ENCODE measurements at regions not wholly inside any gene's neighbourhood (a gene's known extent, or its start where the extent isn't known, plus 50 kb on each side); places are given as distances from the start of the nearest gene placed in this dataset.
A peak's percentile ranks its signal among the peaks of the same experiment; 100 is the strongest.

DNA sequence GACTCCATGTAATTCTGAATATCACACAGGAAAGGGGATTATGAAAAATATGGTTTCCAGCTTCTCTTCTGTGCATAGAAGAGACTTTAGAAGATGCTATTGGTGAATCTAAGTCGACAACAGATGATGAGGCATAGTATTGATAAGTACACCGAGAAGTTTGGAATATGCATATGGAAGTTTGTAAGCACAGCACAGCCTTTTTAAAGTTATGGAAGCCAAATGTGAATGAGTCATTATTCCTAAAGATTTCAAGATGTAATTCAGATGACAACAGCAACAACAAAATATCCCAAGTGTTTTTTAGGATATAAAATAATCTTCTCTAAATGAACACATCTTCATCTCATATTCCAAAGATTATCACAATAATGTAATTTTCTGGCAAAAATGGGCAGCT lies 1723.3 kb downstream of the EFNA5 start:
- TF ChIP-seq, protein P1, sequence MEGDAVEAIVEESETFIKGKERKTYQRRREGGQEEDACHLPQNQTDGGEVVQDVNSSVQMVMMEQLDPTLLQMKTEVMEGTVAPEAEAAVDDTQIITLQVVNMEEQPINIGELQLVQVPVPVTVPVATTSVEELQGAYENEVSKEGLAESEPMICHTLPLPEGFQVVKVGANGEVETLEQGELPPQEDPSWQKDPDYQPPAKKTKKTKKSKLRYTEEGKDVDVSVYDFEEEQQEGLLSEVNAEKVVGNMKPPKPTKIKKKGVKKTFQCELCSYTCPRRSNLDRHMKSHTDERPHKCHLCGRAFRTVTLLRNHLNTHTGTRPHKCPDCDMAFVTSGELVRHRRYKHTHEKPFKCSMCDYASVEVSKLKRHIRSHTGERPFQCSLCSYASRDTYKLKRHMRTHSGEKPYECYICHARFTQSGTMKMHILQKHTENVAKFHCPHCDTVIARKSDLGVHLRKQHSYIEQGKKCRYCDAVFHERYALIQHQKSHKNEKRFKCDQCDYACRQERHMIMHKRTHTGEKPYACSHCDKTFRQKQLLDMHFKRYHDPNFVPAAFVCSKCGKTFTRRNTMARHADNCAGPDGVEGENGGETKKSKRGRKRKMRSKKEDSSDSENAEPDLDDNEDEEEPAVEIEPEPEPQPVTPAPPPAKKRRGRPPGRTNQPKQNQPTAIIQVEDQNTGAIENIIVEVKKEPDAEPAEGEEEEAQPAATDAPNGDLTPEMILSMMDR (conservative IDR thresholded peaks at IDR 0.05; ENCODE audit: low read depth, low read length): no peak
- TF ChIP-seq EZH2 (IDR thresholded peaks at IDR 0.05; ENCODE audit: borderline replicate concordance, low read depth, low read length, poor library complexity, severe bottlenecking): no peak
- Histone ChIP-seq H3K4me3 (ENCODE audit: low read depth, low read length, poor library complexity, severe bottlenecking) (no peak overlapping the region), H3K4me1 (ENCODE audit: insufficient read depth, low read length, poor library complexity, severe bottlenecking) (peaks cover 13% of the 10 kb centered on the region), H3K27me3 (replicated peaks; ENCODE audit: insufficient read depth, low read depth, low read length, poor library complexity) (no peaks in the 10 kb centered on the region), H3K27ac (ENCODE audit: low read depth, low read length, poor library complexity, severe bottlenecking) (no peak overlapping the region), H3K36me3 (ENCODE audit: insufficient read depth, low read length, poor library complexity, severe bottlenecking) (no peaks in the 10 kb centered on the region), H3K9me3 (ENCODE audit: low read depth, low read length, poor library complexity, severe bottlenecking) (no peaks in the 10 kb centered on the region)
- intact Hi-C loops (cut with micrococcal nuclease; ENCODE audit: unreplicated experiment): no loop called here
- no peak for DNase-seq (ENCODE audit: low spot score)
- BruUV-seq (replicated peaks): no TSS peak
- ChIA-PET POLR2A (ENCODE audit: low non-redundant PET) (no interaction called here), CTCF (no interaction called here)

DNA sequence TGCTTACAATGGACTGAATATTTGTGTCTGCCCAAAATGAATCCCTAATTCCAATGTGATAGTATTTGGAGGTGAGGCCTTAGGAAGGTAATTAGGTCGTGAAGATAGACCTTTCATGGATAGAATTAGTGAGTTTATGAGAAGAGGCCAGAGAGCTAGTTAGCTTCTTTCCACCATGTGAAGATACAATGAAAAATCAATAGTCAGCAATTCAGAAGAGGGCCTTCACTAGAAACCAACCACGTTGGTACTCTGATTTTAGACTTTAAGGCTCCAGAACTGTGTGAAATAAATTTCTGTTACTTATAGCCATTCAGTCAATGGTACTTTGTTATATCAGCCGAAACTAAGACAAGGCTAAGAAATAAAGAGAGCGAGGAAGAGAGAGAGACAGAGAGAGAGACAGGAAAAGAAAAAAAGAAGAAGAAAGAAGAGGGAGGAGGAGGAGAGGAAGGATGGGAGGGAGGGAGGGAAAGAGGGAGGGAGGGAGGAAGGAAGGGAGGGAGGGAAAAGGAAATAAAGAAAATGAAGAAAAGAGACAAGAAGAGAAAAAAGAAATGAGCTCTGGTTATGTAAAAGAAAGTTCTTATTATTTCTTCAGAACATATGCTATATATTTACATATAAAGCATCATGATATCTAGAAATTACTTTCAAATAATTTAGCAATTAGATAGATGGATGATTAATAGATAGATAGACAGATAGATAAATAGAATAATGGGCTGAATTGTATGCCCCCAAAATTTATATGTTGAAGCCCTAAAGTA lies 1725.3 kb downstream of the EFNA5 start:
- no peaks in the 10 kb centered on the region for H3K27me3 ChIP-seq (replicated peaks; ENCODE audit: insufficient read depth, low read depth, low read length, poor library complexity)
- intact Hi-C loops (cut with micrococcal nuclease; ENCODE audit: unreplicated experiment): no loop called here
- H3K27ac ChIP-seq (ENCODE audit: low read depth, low read length, poor library complexity, severe bottlenecking): no peak overlapping the region
- DNase-seq (ENCODE audit: low spot score): no peak
- POLR2A ChIA-PET (ENCODE audit: low non-redundant PET): no interaction called here
- H3K4me3 ChIP-seq (ENCODE audit: low read depth, low read length, poor library complexity, severe bottlenecking): no peak overlapping the region
- TF ChIP-seq, protein P1 (conservative IDR thresholded peaks at IDR 0.05; ENCODE audit: low read depth, low read length): no peak
- TF ChIP-seq EZH2 (IDR thresholded peaks at IDR 0.05; ENCODE audit: borderline replicate concordance, low read depth, low read length, poor library complexity, severe bottlenecking): no peak
- no peaks in the 10 kb centered on the region for H3K9me3 ChIP-seq (ENCODE audit: low read depth, low read length, poor library complexity, severe bottlenecking)
- no TSS peak for BruUV-seq (replicated peaks)
- CTCF ChIA-PET: no interaction called here
- H3K4me1 ChIP-seq (ENCODE audit: insufficient read depth, low read length, poor library complexity, severe bottlenecking): no peaks in the 10 kb centered on the region
- no peaks in the 10 kb centered on the region for H3K36me3 ChIP-seq (ENCODE audit: insufficient read depth, low read length, poor library complexity, severe bottlenecking)

DNA sequence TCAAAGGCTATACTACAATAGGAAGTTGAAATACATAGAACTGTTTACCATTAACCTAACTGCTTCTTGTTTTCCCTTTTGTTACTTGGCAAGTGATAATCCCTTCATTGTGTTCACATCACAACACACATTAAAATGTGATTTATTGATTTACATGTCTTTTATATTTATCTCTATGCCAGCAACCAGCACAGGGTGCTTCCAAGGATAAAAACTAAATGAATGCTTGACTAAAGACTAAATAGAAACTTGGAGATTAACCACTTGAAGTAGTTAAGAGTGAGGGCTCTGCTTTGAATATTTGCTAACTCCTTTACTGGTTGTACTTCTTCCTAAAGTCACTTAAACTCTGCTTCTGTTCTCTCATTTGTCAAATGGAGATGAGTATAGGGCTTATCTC lies 1730.6 kb downstream of the EFNA5 start:
- ChIA-PET POLR2A (ENCODE audit: low non-redundant PET) (no interaction called here), CTCF (no interaction called here)
- H3K36me3 ChIP-seq (ENCODE audit: insufficient read depth, low read length, poor library complexity, severe bottlenecking): no peaks in the 10 kb centered on the region
- TF ChIP-seq, protein P1 (conservative IDR thresholded peaks at IDR 0.05; ENCODE audit: low read depth, low read length): no peak
- TF ChIP-seq EZH2 (IDR thresholded peaks at IDR 0.05; ENCODE audit: borderline replicate concordance, low read depth, low read length, poor library complexity, severe bottlenecking): no peak
- H3K27ac ChIP-seq (ENCODE audit: low read depth, low read length, poor library complexity, severe bottlenecking): no peak overlapping the region
- intact Hi-C loops (cut with micrococcal nuclease; ENCODE audit: unreplicated experiment): no loop called here
- no TSS peak for BruUV-seq (replicated peaks)
- H3K4me1 ChIP-seq (ENCODE audit: insufficient read depth, low read length, poor library complexity, severe bottlenecking): no peaks in the 10 kb centered on the region
- H3K27me3 ChIP-seq (replicated peaks; ENCODE audit: insufficient read depth, low read depth, low read length, poor library complexity): no peaks in the 10 kb centered on the region
- H3K4me3 ChIP-seq (ENCODE audit: low read depth, low read length, poor library complexity, severe bottlenecking): no peak overlapping the region
- peaks cover 4% of the 10 kb centered on the region for H3K9me3 ChIP-seq (ENCODE audit: low read depth, low read length, poor library complexity, severe bottlenecking)
- peak; percentile 15 for DNase-seq (ENCODE audit: low spot score)

Measured in A673 (cell line).